H1 (cell line): ENCODE measurements at regions not wholly inside any gene's neighbourhood (a gene's known extent, or its start where the extent isn't known, plus 50 kb on each side); places are given as distances from the start of the nearest gene placed in this dataset.

Experiments
- CTCF ChIA-PET: fragments of 300-600 bp; sonication (Branson Sonifier 250); formaldehyde crosslinking; loops from one replicate; lab custom pipeline; 2021; ENCODE audit not compliant: partially characterized antibody; lab: Charles Lee
- POLR2A ChIA-PET: fragments of 300-600 bp; sonication (Branson Sonifier 250); formaldehyde crosslinking; loops from one replicate; lab custom pipeline; 2021; ENCODE audit warnings: inconsistent platforms; ENCODE audit not compliant: partially characterized antibody; lab: Charles Lee
- DNase-seq, 2 experiments: peaks; one replicate each; pipeline versions ENCODE4 v3.0.0 to v3.0.0-alpha.2; 2010 to 2022; ENCODE audit warnings: low spot score in 2 of 2, low read depth in 1 of 2, mixed read lengths in 1 of 2
- FAIRE-seq: peaks from 2 replicates; lab custom pipeline; 2011; peaks lifted over from hg19 to GRCh38; lab: Jason Lieb, UNC
- H2AFZ ChIP-seq: 2 replicates; pipeline ENCODE4 v1.8.1; 2012; ENCODE audit warnings: low read length, inconsistent platforms
- H2AK5ac ChIP-seq: 2 replicates; pipeline ENCODE4 v1.6.1; 2013; ENCODE audit warnings: low read depth, low read length
- H2BK120ac ChIP-seq: replicated peaks from 2 replicates; pipeline ENCODE3; 2013; ENCODE audit warnings: low read depth, low read length, inconsistent platforms
- H2BK12ac ChIP-seq: 2 replicates; pipeline ENCODE4 v1.6.1; 2013; ENCODE audit warnings: low read depth, low read length
- H2BK15ac ChIP-seq: 2 replicates; pipeline ENCODE4 v1.6.1; 2013; ENCODE audit warnings: low read length
- H2BK20ac ChIP-seq: 2 replicates; pipeline ENCODE4 v1.6.1; 2013; ENCODE audit warnings: low read length
- H2BK5ac ChIP-seq: 2 replicates; pipeline ENCODE4 v1.6.1; 2013; ENCODE audit warnings: low read depth, low read length
- H3K14ac ChIP-seq: 2 replicates; pipeline ENCODE4 v1.6.1; 2013; ENCODE audit warnings: inconsistent platforms; ENCODE audit not compliant: insufficient read length
- H3K18ac ChIP-seq: 2 replicates; pipeline ENCODE4 v1.6.1; 2013; ENCODE audit warnings: low read length; ENCODE audit errors: extremely low read depth
- H3K23ac ChIP-seq: 2 replicates; pipeline ENCODE4 v1.6.1; 2013; ENCODE audit warnings: inconsistent platforms; ENCODE audit not compliant: insufficient read length
- H3K23me2 ChIP-seq: 2 replicates; pipeline ENCODE4 v1.6.1; 2013; ENCODE audit warnings: low read depth, low read length
- H3K27ac ChIP-seq: 2 replicates; pipeline ENCODE4 v1.6.1; 2011; ENCODE audit warnings: low read depth, low read length, inconsistent platforms
- H3K27me3 ChIP-seq, 4 experiments: replicated peaks in 1 of 4; 1 replicate in 1 of 4; 2 replicates in 3 of 4; pipeline versions ENCODE4 v1.6.1 to v1.8.1; 2011 to 2013; ENCODE audit warnings: low read length in 3 of 4, mild to moderate bottlenecking in 3 of 4, inconsistent platforms in 2 of 4, mixed read lengths in 2 of 4, moderate library complexity in 1 of 4; ENCODE audit not compliant: control insufficient read depth in 3 of 4, insufficient read depth in 3 of 4; ENCODE audit errors: extremely low read depth in 1 of 4
- H3K36me3 ChIP-seq, 4 experiments: 2 replicates each; pipeline versions ENCODE4 v1.6.1 to v1.8.1; 2011 to 2013; ENCODE audit warnings: mild to moderate bottlenecking in 4 of 4, low read length in 3 of 4, moderate library complexity in 2 of 4, control low read depth in 1 of 4, inconsistent platforms in 1 of 4; ENCODE audit not compliant: insufficient read depth in 4 of 4, control insufficient read depth in 2 of 4
- H3K4ac ChIP-seq: replicated peaks from 2 replicates; pipeline ENCODE3; 2013; ENCODE audit warnings: low read length, low read depth, mixed read lengths, inconsistent platforms; ENCODE audit not compliant: insufficient read length
- H3K4me1 ChIP-seq, 4 experiments: replicated peaks in 1 of 4; 1 replicate in 1 of 4; 2 replicates in 3 of 4; pipeline versions ENCODE4 v1.6.1 to v1.8.1; 2011 to 2013; ENCODE audit warnings: low read length in 3 of 4, inconsistent platforms in 2 of 4, mixed read lengths in 1 of 4; ENCODE audit not compliant: insufficient read depth in 4 of 4, control insufficient read depth in 3 of 4
- H3K4me2 ChIP-seq, 2 experiments: 2 replicates each; pipeline versions ENCODE4 v1.6.1 to v1.8.1; 2011 to 2013; ENCODE audit warnings: low read depth in 2 of 2, low read length in 2 of 2, control low read depth in 1 of 2, inconsistent platforms in 1 of 2, mild to moderate bottlenecking in 1 of 2; ENCODE audit not compliant: insufficient read depth in 1 of 2
- H3K4me3 ChIP-seq, 4 experiments: fragments of 200-600, 300-600 bp in 1 of 4; sonication (generic), shearing (Covaris generic), sonication (Bioruptor Twin) in 1 of 4; 2 replicates each; pipeline versions ENCODE4 v1.5.1 to v1.8.1; 2011 to 2016; ENCODE audit warnings: low read length in 4 of 4, low read depth in 3 of 4, control low read depth in 2 of 4, inconsistent platforms in 2 of 4, mild to moderate bottlenecking in 2 of 4, mixed read lengths in 1 of 4, moderate library complexity in 1 of 4; ENCODE audit not compliant: insufficient read depth in 2 of 4; ENCODE audit errors: extremely low read depth in 1 of 4
- H3K56ac ChIP-seq: replicated peaks from 2 replicates; pipeline ENCODE3; 2013; ENCODE audit warnings: low read depth, mild to moderate bottlenecking, mixed read lengths, low read length, inconsistent platforms; ENCODE audit not compliant: insufficient read length
- H3K79me1 ChIP-seq: 2 replicates; pipeline ENCODE4 v1.6.1; 2013; ENCODE audit warnings: low read depth, low read length, control low read depth
- H3K79me2 ChIP-seq, 2 experiments: 2 replicates each; pipeline versions ENCODE4 v1.6.1 to v1.8.1; 2012 to 2013; ENCODE audit warnings: low read length in 2 of 2, mild to moderate bottlenecking in 2 of 2, inconsistent platforms in 1 of 2; ENCODE audit not compliant: insufficient read depth in 2 of 2, control insufficient read depth in 1 of 2
- H3K9ac ChIP-seq, 4 experiments: replicated peaks in 1 of 4; 1 replicate in 1 of 4; 2 replicates in 3 of 4; pipeline versions ENCODE4 v1.6.1 to v1.8.1; 2011 to 2013; ENCODE audit warnings: low read depth in 3 of 4, low read length in 3 of 4, control low read depth in 2 of 4, mild to moderate bottlenecking in 2 of 4, moderate library complexity in 2 of 4, inconsistent platforms in 1 of 4; ENCODE audit errors: extremely low read depth in 1 of 4
- H3K9me3 ChIP-seq, 2 experiments: 2 replicates each; pipeline versions ENCODE4 v1.6.1 to v1.8.1; 2012 to 2013; ENCODE audit warnings: mild to moderate bottlenecking in 2 of 2, moderate library complexity in 2 of 2, control low read depth in 1 of 2, inconsistent platforms in 1 of 2, low read depth in 1 of 2, low read length in 1 of 2, mixed read lengths in 1 of 2; ENCODE audit not compliant: insufficient read depth in 2 of 2
- H4K20me1 ChIP-seq, 2 experiments: replicated peaks in 1 of 2; 2 replicates each; pipeline versions ENCODE3 to v1.8.1; 2011 to 2013; ENCODE audit warnings: inconsistent platforms in 2 of 2, low read length in 2 of 2, mild to moderate bottlenecking in 1 of 2; ENCODE audit not compliant: insufficient read depth in 2 of 2, control insufficient read depth in 1 of 2
- H4K5ac ChIP-seq: 2 replicates; pipeline ENCODE4 v1.6.1; 2013; ENCODE audit warnings: low read length, low read depth, mixed read lengths, inconsistent platforms; ENCODE audit not compliant: insufficient read length
- H4K8ac ChIP-seq: 2 replicates; pipeline ENCODE4 v1.8.0; 2013; ENCODE audit warnings: mild to moderate bottlenecking, moderate library complexity, low read length, inconsistent platforms; ENCODE audit not compliant: insufficient read depth; ENCODE audit errors: extremely low read depth
- H4K91ac ChIP-seq: replicated peaks from 2 replicates; pipeline ENCODE3; 2013; ENCODE audit warnings: low read length, mixed read lengths, inconsistent platforms; ENCODE audit not compliant: insufficient read length
- CEBPB ChIP-seq: IDR thresholded peaks from 2 replicates; pipeline ENCODE4 v1.6.1; 2012; ENCODE audit warnings: low read depth, low read length
- RAD21 ChIP-seq, 2 experiments: IDR thresholded peaks in 1 of 2; conservative IDR thresholded peaks in 1 of 2; 2 replicates each; pipeline ENCODE4 v1.6.1; 2011; ENCODE audit warnings: low read depth in 2 of 2, low read length in 2 of 2, improper control_type of control experiment in 1 of 2, inconsistent platforms in 1 of 2, mild to moderate bottlenecking in 1 of 2, moderate library complexity in 1 of 2
- WGBS, 2 experiments: shearing (Covaris generic) in 1 of 2; methylation state at CpG; one replicate each; pipeline versions ENCODE4 v1.1.6 to v1.1.7; 2013 to 2015; ENCODE audit warnings: low lambda C conversion rate in 2 of 2, mixed read lengths in 2 of 2, inconsistent platforms in 1 of 2, low coverage in 1 of 2, missing lambda C conversion rate in 1 of 2; ENCODE audit not compliant: insufficient replicate concordance in 2 of 2, insufficient coverage in 1 of 2, insufficient read length in 1 of 2; ENCODE audit errors: extremely low coverage in 1 of 2, missing lambda C conversion rate in 1 of 2; 5-methylcytosine and 5-hydroxymethylcytosine counted together

- no peak overlapping the region for H3K27ac ChIP-seq
- CTCF ChIA-PET = no interaction called here
- peaks cover 0 to 1% (median 0%) of the 10 kb centered on the region in 4 experiments; a peak in 1 of 7 replicates for H3K27me3 ChIP-seq
- peak; percentile 34; the same call in 1 of the 2 replicates for TF ChIP-seq CEBPB
- TF ChIP-seq RAD21 (IDR thresholded peaks at IDR 0.05 in 1 of 2, conservative IDR thresholded peaks at IDR 0.05 in 1 of 2; ENCODE audit: low read depth in 2 of 2, low read length in 2 of 2) = no peak
- H4K91ac ChIP-seq = no peak overlapping the region
- POLR2A ChIA-PET = no interaction called here
- no peak overlapping the region for H2BK5ac ChIP-seq
- no peaks in the 10 kb centered on the region for H3K23me2 ChIP-seq
- no peak overlapping the region for H3K4ac ChIP-seq
- H4K5ac ChIP-seq = no peak overlapping the region
- no peak overlapping the region for H4K8ac ChIP-seq
- no peaks in the 10 kb centered on the region for H4K20me1 ChIP-seq
- H3K14ac ChIP-seq = no peak overlapping the region
- no peak overlapping the region for H2BK12ac ChIP-seq
- H3K9ac ChIP-seq = no peak overlapping the region
- no peak overlapping the region; the same call in 1 of the 2 replicates for H2AFZ ChIP-seq
- H3K4me2 ChIP-seq = no peak overlapping the region
- H2BK15ac ChIP-seq = no peak overlapping the region
- no peaks in the 10 kb centered on the region for H3K9me3 ChIP-seq
- no peaks in the 10 kb centered on the region for H3K4me1 ChIP-seq
- no peaks in the 10 kb centered on the region for H3K79me1 ChIP-seq
- DNase-seq (no peak), FAIRE-seq (no peak)
- H2BK20ac ChIP-seq = no peak overlapping the region
- no peak overlapping the region for H2BK120ac ChIP-seq
- no peak overlapping the region for H3K4me3 ChIP-seq
- H3K36me3 ChIP-seq = no peaks in the 10 kb centered on the region
- H3K79me2 ChIP-seq = no peaks in the 10 kb centered on the region
- WGBS, 2 experiments = 84% methylated on average over 5 of the region's 5 CpGs; no CpG with 5 or more reads in 1 of the 2 experiments
- H3K23ac ChIP-seq = no peak overlapping the region
- H3K18ac ChIP-seq = no peak overlapping the region
- no peak overlapping the region for H3K56ac ChIP-seq
- no peak overlapping the region for H2AK5ac ChIP-seq
These were observed 637.1 kb upstream of the CHAC2 start for GRCh38 chr2:53130441-53130943.
